ENCODE measurements at regions not wholly inside any gene's neighbourhood (a gene's known extent, or its start where the extent isn't known, plus 50 kb on each side); places are given as distances from the start of the nearest gene placed in this dataset.

DNA sequence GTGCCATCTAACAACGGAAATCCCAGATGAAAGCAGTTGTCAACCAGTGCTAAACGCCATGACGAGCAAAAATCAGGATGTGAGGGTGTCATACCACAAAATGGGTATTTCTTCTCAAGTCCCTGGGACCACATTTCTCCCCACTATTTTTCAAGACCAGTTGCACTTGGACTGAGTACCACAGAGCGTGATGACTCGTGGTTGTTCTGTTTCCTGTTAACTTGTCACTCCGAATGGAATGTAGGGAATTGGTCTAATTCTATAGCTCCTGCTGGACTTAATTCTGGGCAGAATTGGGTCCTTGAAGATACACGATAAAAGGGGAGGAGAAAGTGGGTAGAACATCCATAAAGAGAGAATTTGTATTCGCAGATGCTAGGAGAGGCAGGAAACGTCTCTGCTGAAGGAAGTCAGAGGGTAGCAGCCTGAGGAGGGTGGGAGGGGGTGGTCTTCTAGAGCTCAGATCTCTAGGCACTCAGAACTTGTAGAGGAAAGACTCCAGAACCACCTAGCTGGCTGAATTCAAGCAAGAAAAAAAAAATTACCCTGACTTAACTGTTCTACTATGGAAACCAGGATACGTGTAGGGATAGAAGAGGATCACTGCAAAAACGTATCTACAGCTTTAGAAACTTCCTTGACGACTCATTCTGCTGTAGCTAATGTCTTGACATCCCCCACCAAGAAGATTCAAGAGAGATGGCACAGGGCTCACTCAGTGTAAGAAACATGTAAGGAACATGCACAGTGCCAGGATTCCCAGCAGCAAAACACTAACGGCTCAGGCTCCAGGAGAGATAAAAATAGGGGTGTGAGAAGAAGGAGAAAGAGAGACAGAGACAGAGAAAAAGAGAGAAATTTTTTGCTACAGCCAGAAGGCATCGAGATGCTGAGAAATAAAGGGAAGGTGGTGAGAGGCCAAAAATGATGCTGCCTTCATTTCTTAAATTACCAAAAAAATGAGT is 494.7 kb downstream of the CD83 start:
- ATAC-seq (ENCODE audit: low FRiP score) (no peak), DNase-seq (ENCODE audit: low spot score) (no peak)
- TF ChIP-seq, protein P1, sequence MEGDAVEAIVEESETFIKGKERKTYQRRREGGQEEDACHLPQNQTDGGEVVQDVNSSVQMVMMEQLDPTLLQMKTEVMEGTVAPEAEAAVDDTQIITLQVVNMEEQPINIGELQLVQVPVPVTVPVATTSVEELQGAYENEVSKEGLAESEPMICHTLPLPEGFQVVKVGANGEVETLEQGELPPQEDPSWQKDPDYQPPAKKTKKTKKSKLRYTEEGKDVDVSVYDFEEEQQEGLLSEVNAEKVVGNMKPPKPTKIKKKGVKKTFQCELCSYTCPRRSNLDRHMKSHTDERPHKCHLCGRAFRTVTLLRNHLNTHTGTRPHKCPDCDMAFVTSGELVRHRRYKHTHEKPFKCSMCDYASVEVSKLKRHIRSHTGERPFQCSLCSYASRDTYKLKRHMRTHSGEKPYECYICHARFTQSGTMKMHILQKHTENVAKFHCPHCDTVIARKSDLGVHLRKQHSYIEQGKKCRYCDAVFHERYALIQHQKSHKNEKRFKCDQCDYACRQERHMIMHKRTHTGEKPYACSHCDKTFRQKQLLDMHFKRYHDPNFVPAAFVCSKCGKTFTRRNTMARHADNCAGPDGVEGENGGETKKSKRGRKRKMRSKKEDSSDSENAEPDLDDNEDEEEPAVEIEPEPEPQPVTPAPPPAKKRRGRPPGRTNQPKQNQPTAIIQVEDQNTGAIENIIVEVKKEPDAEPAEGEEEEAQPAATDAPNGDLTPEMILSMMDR (IDR thresholded peaks at IDR 0.05), result no peak

DNA sequence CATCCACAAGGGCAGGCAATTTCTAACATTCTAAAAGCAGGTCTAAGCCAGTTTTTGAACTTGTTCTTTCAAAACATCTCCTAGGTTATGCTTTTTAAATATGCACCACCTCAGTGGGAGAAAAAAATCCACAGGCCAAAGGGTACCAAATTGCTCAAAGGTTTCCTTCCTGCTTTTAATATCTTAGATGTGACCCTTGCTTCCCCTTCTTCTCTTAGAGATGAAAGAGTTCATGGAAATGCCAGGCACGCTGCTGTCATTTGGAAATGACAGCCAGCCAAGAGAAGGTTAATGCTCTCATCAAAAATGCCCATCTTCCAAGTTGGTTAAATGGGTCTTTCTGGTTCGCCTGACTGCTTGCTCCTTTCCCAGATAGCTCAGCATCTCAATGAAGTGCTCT is 497.1 kb downstream of the CD83 start:
- ATAC-seq (ENCODE audit: low FRiP score) (no peak), DNase-seq (ENCODE audit: low spot score) (no peak)
- TF ChIP-seq, protein P1 (IDR thresholded peaks at IDR 0.05), result no peak

DNA sequence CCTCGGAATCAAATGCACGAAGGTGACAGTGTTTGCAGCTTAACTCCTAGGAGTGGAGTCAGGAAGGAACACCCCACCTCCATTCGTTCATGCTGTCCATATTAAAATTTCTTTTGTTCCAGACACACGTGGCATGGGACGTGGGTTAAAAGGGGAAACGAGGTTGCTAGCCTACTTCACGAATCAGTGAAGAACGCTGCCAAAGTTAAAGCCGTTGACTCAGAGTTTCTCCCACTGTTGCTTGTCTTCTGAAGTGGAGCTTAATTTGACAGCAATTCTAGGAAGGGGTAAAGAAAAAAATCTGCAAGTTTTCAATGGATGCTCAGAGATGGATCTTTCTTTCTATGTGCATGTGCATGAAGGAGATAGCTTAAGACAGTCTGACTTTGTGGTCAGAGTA is 499.1 kb downstream of the CD83 start:
- ATAC-seq (ENCODE audit: low FRiP score), result no peak

DNA sequence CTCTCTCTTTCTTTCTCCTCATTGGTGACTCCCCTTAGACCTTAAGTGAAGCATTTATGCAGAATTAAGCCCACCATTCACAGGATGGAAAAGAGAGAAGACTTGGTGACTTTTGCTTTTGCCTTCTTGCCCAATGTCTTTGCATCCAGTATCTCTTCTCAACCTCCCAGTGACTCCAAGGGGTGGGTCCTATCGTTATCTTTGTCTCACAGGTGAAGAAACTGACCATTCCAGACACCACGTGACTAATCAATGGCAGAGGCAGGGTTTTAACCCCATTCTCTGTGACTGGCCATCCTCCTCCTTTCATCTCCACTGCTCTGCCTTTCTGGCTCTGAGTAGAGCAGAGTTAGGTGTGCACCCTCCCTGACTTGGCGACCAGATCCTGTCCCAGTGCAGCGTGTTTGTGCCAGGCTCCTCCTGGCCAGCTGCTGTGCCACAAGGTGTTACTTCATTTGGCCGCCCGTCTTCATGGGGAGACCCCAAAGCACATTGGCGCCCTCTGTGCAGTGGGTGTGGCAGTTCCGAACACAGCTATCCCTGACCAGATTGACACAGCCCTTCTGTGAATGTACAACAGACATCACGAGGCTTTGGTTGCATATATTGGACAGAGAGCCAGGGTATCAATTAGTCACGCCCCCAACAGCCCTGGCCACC is 501.3 kb downstream of the CD83 start:
- TF ChIP-seq, protein P1 (IDR thresholded peaks at IDR 0.05), result no peak
- DNase-seq (ENCODE audit: low spot score) (no peak), ATAC-seq (ENCODE audit: low FRiP score) (no peak)

More for the DNA sequence above, 499.1 kb downstream of the CD83 start:
- TF ChIP-seq, protein P1 (IDR thresholded peaks at IDR 0.05), result no peak
- no peak for DNase-seq (ENCODE audit: low spot score)

DNA sequence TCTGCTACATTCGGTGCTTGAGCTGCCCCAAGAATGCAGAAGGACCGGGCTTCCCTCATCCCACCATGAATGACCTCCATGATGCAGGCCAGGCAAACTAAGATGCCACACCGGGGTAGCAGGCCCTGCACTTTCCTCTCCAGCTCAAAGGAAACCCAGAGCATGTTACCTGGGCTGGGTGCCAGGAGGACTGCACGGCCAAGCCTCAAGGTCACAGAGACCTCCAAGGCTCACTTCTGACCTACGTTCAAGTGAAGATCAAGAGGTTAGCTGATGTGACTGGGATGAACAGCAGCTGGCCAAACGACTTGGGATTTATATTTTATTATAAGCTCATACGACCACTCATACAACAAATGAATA is 501.8 kb downstream of the CD83 start:
- no peak for DNase-seq (ENCODE audit: low spot score)
- TF ChIP-seq, protein P1 (IDR thresholded peaks at IDR 0.05), result no peak
- no peak for ATAC-seq (ENCODE audit: low FRiP score)

DNA sequence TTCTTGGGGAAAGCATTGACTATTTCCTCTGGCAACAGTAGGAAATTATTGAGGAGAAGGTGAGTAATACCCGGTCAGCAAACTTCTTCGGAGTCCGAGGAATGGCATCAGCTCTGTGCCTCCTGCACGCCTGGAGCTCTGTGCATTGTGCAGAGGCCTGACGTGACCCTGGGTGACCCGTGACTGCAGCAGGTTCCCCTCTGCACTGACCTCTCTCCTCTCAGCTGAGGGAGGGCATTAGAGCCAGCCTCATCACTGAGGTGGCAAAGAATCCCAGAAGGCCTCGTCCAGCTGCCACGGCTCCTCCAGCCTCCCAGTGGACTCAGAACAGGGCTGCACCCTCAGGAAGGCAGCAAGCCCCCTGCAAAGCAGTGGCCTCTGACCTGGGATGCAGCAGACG is 502.9 kb downstream of the CD83 start:
- no peak for ATAC-seq (ENCODE audit: low FRiP score)
- TF ChIP-seq, protein P1 (IDR thresholded peaks at IDR 0.05), result no peak
- DNase-seq (ENCODE audit: low spot score), result no peak

Measured in omental fat pad (tissue), 3 donors.